ENCODE measurements at regions not wholly inside any gene's neighbourhood (a gene's known extent, or its start where the extent isn't known, plus 50 kb on each side); places are given as distances from the start of the nearest gene placed in this dataset.

DNA sequence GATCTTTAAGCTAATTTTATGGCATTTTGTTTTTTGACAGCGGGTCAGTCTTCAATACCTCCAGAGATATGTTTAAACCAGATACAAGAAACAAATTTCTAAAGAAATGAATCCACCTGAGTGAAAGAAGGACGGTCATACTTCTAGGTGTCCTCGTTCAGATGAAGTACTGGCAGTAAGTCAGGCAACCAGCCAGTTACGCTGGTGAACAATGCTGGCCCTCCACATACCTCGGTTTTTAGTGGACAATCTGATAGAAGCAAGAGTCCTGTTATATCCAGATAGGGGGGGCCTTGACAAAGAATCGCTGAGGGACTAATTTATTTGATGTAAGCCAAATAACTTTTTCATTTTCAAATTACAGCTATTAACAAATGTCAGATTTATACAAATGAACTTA lies 266.4 kb upstream of the KLF14 start:
- no peak for DNase-seq

DNA sequence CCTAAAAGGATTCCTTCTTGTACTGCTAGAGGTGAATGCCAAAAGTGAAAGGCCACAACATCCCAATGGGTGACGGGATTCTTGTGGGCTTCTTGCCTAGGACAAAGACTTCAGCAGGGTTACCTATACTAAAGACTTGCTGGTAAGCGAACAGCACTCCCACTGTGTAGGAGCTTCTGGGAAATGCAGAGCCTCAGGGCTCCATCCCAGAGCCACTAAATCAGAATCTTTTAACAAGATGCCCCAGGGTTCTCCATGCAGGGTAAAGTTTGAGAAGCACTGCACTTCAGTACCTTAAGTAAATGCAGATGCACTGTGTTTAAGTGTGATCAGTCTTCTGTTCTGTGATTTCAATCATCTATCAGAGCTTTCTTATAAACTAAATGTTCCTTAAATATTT lies 266.9 kb upstream of the KLF14 start:
- no peak for DNase-seq

DNA sequence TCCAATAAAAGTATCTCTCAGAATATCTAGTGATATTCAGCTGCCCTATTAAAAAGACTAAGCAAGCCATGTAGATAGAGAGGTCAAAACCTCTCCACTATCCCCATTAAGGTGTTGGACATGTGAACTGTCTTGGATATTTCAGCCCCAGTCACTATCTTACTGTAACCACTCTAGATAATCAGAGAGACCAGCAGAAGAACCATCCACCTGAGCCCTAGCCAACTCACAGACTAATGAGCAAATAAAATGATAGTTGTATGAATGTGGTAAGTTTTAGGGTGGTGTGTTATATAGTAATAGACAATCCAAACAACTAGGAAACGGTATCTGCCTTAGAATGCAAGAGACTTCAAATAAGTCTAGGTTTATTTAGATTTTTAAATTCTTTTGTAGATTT lies 268.6 kb upstream of the KLF14 start:
- DNase-seq = no peak

DNA sequence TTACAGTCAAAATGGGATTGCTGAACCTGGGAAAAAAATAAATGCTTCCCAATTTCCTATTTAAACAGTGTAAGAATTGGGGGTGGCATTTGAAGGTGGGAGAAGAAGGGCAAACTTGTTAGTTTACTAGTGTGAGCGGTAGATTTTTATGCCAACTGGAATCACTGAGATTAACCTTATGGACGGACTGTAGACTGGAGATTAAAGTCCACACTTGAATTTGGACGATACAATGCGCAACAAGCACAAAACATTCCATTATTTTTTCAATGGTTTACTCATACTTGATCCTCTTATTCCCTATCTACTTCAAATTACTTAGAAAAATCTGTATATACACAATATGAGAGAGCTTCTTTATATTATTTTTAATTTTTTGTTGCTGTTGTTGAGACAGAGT lies 269.6 kb upstream of the KLF14 start:
- DNase-seq = no peak

DNA sequence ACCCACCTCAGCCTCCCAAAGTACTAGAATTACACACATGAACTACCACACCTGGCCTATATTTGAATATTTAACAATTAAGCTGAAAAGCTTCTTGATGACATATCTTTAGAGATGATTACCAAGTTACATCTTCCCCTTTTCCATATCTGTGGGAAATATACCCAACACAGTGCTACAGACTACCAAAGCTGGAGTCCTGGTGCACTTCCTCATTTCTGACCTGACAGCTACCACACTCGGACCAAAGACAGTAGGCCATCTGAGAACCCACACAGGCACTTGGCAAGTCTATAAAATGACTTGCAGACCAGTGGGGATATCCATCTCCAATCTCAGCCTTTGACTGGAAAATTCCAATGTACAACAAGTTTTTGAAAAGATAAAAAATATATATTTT lies 270.4 kb upstream of the KLF14 start:
- no peak for DNase-seq

DNA sequence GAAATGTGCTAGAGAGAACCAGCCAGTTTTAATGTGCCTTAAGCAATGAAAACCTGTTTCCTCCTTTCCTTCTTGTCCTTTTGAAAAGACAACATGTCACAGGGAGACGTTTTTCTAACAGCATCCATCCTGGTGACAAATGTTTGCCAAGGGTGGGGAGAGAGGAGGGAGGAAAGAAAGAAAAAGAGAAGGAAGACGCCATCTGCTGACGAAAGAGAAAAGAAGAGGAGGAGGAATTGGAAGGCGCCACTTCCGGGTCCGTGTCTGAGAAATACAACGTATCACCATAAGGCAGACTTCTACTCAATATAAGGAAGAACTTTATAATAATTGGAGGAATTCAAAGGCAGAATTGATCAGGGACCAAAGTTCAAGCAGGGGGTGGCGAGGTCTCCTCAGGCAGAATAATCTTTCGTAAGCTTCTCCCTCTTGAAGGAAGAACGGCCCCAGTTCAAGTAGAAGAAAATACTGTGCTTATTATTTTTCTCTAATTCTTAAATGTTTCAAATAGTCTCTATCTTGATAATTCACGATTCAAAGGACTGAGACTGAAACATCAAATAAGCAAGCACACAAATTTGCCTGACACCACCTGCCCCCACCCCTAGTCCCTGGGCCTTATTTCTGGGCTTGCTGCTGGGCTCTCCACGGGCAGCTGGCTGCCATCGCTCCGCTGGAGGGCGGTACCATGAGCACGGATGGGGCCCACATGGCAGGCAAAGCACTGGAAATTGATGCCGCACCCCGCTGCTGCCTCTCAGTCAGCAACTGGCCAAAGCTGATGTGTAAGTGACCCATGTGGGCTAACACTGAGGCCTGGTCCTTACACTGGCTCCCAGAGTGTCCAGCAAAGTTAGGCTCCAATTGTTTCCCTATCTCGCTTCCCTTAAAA lies 273.7 kb upstream of the KLF14 start:
- peak; percentile 67 for DNase-seq

DNA sequence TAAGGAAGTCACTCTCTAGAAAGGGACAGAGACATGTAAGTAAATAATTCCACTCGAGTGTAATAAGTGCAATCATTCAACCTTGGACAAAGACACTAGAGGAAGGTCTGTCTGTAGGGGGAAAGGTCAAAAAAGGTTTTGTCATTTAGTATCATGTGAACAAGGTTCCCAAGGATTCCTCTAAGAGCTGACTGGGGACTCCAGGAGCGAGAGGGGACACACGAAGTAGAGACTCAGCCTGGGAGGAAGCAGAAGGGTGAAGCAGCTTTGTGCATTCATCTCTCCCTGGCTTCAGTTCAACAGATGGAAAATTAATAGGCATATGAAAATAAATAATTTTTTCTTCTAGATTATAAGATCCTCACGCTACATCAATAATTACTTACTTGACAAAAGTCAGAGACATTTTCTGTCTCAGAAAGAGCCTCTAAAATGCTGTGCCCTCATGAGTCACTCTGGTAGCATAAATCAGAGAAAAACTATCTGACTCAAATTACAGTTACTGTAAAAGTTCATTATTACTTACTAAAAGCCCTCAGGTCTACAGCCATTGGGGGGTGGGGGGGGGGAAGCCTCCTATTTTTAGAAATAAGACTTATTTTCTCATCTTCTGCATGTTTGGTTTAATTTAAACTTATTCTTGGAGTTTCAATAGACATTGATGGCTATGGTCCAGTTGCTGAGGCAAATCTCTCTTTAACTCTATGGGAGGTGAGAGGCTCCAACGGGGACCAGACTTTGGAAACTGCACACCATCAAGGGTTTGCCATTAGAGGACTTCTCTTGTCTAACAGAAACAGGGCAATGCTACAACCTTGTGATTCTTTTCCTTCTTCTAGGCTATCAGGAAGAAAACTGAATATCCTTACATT lies 275.1 kb upstream of the KLF14 start:
- no peak for DNase-seq

DNA sequence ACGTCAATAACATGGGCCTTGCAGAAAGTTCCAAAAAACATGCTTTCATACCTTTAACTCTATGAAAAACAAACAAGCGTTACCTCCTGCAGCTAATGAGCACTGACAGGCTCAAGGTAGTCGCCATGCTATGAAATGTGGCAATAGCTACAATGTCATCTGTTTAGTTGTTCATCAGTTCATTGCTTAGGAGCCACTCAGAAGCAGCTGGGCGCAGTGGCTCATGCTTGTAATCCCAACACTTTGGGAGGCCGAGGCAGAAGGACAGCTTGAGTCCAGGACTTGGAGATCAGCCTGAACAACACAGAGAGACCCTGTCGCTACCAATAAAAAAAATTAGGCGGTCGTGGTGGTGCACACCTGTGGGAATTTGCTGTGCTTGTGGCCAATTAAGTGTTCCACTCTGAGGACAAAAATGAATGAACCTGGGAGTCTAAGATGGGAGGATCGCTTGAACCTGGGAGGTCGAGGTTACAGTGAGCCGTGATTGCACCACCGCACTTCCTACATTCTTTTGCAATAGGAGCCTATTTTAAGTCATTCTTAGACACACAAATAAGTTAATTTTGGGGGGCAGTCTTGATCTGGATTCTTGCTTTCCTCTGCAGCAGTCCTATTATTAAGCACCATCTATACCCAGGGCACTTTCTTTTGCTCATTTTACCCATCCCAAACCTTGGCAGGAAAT lies 276.2 kb upstream of the KLF14 start:
- no peak for DNase-seq

DNA sequence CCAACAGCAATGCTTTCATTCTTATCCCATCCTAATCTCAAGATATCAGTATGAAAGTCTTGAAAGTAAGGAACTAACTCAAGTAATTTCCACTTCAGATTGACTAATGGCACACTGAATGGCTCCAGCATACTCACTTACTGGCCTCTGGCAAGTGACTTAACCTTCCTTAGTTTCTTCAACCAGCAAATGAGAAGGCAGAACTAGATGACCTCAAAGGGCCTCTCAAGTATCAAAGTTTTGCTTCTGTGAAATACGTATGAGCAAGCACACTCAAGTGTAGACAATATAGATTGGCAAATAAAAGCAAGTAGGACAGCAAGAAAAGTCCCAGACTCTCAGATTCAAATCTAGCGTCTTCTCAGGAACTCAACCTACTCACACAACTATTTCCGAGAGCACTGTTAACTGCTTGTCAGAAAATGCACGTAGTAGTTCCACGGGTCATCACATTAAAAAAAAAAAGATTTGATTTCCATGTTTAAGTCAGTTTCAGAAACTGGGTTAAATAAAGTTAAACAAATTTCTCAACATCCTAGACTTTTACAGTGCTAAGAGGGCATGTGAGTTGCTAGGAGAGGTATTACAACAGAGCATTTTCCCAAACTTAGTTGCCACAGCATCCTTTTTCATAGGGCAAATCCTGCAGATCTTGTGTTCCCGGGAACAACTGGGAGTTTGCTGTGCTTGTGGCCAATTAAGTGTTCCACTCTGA lies 276.9 kb upstream of the KLF14 start:
- no peak for DNase-seq

DNA sequence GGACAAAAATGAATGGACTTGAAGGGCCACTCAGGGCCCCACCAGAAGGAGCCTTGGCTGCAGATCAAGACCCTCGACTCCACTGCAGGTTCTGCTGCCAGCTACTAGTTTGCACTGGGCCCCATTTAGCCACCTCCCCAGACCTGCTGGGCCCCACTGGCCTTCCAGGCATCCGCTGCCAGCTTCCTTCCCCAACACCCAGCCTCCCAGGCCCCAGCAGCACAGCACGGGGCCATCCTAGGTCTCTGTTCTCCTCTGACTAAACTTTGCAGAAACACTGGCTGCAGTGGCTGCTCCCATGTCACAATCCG lies 277.4 kb upstream of the KLF14 start:
- DNase-seq = peak; percentile 59

DNA sequence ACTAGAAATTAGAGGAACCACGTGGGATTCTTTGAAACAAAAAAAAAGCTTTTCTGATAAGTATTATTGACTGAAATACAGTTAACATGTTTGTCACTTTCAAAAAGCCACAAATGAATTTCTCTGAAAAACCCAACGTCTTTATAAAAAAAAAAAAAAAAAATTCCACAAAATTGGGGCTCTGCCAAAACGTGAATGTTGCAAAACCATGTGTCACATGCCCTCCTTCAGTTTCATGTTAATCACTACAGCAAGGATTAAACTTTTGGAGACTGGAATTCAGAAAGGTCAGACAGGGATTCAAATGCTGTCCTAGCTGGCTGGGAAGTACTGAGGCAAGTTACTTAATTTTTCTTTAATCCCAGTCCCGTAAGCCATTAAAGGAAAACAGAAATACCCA lies 278.0 kb upstream of the KLF14 start:
- DNase-seq = no peak

DNA sequence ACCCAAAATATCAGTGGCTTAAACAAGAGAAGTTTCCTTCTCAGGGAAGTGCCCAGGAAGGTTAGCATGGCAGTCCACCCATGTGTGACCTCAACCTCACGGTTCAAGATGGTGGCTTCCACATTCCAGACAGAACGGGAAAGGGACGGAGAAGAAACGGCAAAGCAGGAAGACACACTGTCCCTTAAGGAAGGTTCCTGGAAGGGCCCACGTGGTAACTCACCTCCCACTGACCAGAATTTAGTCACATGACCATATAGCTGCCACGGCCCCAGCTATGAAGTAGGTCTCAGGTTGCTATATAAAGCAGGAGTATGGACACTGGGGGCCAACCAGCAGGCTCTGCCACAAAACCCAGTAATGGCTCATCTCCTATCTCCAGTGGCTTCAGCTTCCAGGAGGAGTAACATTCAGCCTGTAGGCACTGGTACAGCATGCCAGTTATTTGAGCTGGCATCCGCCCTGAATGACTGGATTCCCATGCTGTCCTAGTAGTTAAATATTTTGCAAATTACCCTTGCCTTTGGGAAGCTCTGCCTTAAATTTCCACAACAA lies 278.5 kb upstream of the KLF14 start:
- no peak for DNase-seq

DNA sequence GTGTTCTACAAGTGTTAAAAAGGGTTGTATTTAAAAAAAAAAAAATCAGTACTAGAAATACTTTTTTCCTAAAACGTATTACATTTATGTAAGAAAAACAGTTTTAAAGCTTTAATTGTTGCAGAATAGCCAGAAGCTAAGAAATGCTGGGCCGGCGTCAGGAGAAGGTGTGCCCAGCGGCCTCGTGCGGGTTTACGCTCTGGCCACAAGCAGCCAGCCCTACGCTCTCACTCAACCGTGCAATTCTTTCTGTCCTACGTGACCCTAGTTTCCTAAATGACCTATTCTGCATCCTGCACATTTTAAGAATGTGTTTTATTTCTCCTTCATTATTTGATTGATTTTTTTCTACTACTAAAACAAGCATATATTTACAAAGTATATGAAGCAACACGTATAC lies 279.7 kb upstream of the KLF14 start:
- no peak for DNase-seq

DNA sequence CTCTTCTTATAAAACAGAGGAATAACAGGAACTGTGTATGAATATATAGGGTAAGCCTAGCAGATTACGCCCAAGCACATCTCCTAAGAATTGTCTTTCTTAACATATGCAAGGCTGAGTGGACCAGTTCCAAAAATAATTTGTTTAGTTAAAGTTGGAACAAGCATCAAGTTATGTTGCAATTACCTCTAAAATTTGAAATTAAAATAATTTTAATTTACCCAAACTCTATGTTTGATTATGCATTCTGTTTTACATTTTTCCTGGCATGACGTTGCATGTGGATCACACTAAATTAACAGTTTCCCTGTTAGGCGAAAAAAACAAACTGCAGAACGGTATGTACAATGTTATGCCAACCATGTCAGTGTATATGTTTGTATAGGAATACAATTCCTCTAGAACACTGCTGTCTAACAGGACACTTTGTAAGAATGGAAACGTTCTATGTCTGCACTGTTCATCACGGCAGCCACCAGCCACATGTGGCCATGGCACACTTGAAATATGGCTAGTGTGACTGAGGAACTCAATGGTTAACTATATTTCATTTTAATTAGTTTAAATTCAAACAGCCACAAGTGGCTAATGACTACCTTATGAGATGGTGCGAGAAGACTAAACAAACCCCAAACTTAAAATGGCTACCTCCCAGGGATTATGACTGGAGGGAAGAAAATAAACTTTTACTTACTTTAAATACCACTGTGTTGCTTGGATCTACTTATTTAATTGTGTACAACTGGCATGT lies 281.1 kb upstream of the KLF14 start:
- DNase-seq = no peak

DNA sequence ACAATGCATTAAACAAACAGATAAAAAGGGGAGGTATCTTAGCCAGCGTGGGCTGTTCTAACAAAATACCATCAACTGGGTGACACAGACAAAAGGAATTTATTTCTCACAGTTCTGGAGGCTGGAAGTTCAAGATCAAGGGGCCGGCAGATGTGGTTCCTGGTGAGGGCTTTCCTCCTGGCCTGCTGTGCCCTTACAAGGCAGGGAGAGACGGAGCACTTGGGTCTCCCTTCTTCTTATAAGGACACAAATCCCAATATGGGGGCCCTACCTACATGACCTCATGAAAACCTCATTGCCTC lies 281.6 kb upstream of the KLF14 start:
- no peak for DNase-seq

DNA sequence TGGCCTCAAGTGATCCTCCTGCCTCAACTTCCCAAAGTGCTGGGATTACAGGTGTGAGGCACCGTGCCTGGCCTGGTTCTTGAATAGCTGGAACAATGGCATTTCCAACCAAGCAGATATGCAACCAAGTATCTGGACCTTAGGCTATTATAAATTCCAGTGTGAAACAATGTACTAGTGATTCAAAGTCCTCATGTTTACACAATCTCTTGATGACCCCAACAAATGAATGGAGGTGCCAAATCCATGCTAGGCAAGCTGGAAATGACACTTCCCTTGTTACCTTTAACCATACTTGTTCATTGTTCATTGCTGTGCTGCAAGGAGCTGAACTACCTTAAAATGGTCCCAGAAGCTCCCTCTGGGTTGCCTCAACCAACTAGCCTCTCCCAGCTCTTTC lies 282.2 kb upstream of the KLF14 start:
- no peak for DNase-seq

DNA sequence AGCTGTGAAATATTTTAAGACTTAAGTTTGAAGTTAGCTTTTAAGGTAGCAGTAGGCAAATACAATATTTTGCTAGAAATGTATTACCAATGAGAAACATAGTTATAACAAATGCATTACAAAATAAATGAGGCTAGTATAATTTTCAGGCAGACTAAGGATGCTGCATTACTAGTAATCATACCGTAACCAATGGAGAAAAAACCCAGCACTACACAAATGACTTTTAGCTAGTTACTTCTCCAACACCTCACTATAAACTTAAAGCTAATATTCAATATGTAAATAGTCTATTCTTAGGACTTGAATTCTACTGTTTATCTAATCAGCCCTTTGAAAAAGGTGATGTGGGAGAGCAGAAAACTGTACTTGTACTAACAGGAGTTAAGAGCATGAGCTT lies 285.3 kb upstream of the KLF14 start:
- DNase-seq = no peak

DNA sequence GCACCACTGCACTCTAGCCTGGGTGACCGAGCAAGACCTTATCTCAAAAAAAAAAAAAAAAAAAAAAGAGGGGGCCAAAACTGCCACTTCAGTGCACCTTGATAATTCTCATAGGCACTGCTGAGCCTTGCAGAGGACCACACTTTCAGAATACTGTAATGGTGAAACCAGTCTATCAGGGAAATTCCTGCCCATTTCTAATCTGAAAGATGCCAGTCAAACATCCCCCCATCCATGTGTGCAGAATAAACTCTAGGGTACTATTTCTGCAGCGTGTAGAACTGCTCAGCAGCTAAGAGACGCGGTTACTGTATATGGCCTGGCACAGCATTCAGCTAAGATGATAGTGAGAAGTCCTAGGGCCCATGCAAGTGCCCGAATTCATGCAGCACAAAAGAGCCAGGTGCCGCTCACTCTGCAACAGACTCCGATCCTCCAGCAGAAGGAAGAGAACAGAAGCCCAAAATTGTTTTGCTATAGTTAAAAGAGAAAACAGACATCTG lies 286.8 kb upstream of the KLF14 start:
- DNase-seq = no peak

DNA sequence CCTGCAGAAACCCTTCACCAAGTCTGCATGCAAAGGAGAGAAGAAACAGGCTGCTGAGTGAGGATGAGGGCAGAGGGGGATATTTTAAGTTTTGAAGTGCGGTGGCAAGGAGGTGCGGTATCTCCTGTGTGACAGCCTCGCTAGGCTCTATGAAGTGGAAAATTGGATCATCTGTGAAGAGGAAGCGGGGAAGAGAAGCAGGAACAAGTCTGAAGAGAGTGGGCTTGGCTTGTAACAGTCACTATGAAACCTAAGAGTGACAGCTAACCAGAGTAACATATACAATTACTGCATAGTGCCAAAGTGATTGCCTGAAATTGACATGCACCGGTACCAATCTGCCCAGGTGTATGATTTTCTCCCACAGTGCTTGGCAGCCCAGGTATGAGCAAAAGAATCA lies 287.5 kb upstream of the KLF14 start:
- no peak for DNase-seq

DNA sequence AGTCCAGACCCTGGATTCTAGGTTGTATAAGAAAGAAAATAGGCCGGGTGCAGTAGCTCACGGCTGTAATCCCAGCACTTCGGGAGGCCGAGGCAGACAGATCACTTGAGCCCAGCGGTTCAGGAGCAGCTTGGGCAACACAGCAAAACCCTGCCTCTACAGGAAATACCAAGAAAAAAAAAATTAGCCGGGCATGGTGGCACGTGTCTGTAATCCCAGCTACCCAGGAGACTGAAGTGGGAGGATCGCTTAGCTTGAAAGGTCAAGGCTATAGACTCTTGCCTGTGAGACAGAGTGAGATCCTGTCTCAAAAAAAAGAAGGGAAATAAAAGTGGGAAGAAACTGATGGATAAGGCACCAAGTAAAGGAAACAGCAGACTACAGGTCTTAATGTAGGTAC lies 287.9 kb upstream of the KLF14 start:
- DNase-seq = no peak

DNA sequence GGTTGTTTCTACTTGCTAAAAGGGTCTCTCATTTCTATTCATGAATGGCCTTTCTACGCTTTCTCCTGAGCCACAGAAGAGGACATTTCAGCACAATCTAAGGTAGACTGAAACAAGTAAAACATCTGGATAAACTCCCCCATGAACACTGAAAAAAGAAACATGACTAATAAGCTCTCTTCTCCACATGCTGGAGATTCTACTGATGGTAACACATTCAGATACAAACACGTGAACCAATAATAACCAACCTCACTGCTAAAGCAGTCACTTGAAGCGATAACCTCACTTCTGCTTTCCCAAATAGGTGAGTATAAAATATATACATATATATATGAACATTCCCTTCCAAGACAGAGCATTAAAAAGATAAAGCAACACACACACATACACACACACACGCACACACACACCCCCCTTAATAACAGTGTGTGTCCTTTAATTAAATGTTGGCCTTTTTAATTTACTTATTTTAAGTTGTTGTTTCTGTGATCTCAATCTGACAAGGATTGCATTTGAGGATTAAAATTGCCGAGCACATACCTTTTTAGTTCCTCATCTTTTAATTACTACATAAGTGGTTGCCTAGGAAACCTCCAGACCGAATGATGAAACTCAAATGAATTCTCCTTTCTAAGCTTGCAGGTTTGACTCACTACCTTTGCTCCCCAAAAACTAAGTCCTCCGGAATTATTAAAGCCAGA lies 292.4 kb upstream of the KLF14 start:
- DNase-seq = no peak
